CD8-positive, alpha-beta memory T cell (primary cell): ENCODE measurements at regions not wholly inside any gene's neighbourhood (a gene's known extent, or its start where the extent isn't known, plus 50 kb on each side); places are given as distances from the start of the nearest gene placed in this dataset.
A peak's percentile ranks its signal among the peaks of the same experiment; 100 is the strongest.

Source experiments
- CTCF ChIA-PET: fragments of 350-600 bp; sonication (Branson Sonifier 250); formaldehyde crosslinking; loops from one replicate; lab custom pipeline; 2021; ENCODE audit warnings: antibody characterized with exemption; lab: Charles Lee
- POLR2A ChIA-PET: fragments of 350-600 bp; sonication (Branson Sonifier 250); formaldehyde crosslinking; loops from one replicate; lab custom pipeline; 2021; ENCODE audit warnings: antibody characterized with exemption; lab: Charles Lee
- DNase-seq, 5 donors: peaks; one replicate each; pipeline versions ENCODE4 v3.0.0 to v3.0.0-alpha.2; 2020 to 2022; ENCODE audit warnings: mixed read lengths in 1 of 5
- H3K27ac ChIP-seq: one replicate; pipeline ENCODE4 v1.7.0; 2013; ENCODE audit warnings: low read depth, mild to moderate bottlenecking, low read length, moderate library complexity
- H3K27me3 ChIP-seq: 2 replicates; pipeline ENCODE4 v1.7.0; 2013; ENCODE audit warnings: low read length, mild to moderate bottlenecking; ENCODE audit not compliant: insufficient read depth, poor library complexity, severe bottlenecking
- H3K36me3 ChIP-seq: 2 replicates; pipeline ENCODE4 v1.7.0; 2013; ENCODE audit warnings: mild to moderate bottlenecking, low read length, moderate library complexity; ENCODE audit not compliant: insufficient read depth
- H3K4me1 ChIP-seq: 2 replicates; pipeline ENCODE4 v1.7.0; 2013; ENCODE audit warnings: mild to moderate bottlenecking, low read length, moderate library complexity; ENCODE audit not compliant: insufficient read depth
- H3K4me3 ChIP-seq: 2 replicates; pipeline ENCODE4 v1.7.0; 2013; ENCODE audit warnings: mild to moderate bottlenecking, low read length
- H3K9me3 ChIP-seq: 2 replicates; pipeline ENCODE4 v1.7.0; 2013; ENCODE audit warnings: mild to moderate bottlenecking, low read length
- H3K27ac Mint-ChIP-seq, 8 donors: one replicate each; pipeline ENCODE4 v1.8.0; 2020 to 2021; ENCODE audit warnings: mixed read lengths in 8 of 8, mild to moderate bottlenecking in 6 of 8, inconsistent platforms in 3 of 8, moderate library complexity in 3 of 8
- H3K27me3 Mint-ChIP-seq, 2 donors: one replicate each; pipeline ENCODE4 v1.8.0; 2020 to 2021; ENCODE audit warnings: mixed read lengths in 2 of 2, mild to moderate bottlenecking in 1 of 2, moderate library complexity in 1 of 2
- H3K36me3 Mint-ChIP-seq, 3 donors: one replicate each; pipeline ENCODE4 v1.8.0; 2020 to 2021; ENCODE audit warnings: mixed read lengths in 3 of 3, inconsistent platforms in 1 of 3, mild to moderate bottlenecking in 1 of 3
- H3K4me1 Mint-ChIP-seq, 3 donors: one replicate each; pipeline ENCODE4 v1.8.0; 2020 to 2021; ENCODE audit warnings: mixed read lengths in 3 of 3, inconsistent platforms in 1 of 3, mild to moderate bottlenecking in 1 of 3
- H3K4me3 Mint-ChIP-seq, 7 donors: one replicate each; pipeline ENCODE4 v1.8.0; 2020 to 2021; ENCODE audit warnings: mixed read lengths in 7 of 7, mild to moderate bottlenecking in 6 of 7, moderate library complexity in 4 of 7, inconsistent platforms in 2 of 7
- H3K9me3 Mint-ChIP-seq, 5 donors: one replicate each; pipeline ENCODE4 v1.8.0; 2020 to 2022; ENCODE audit warnings: mixed read lengths in 5 of 5, mild to moderate bottlenecking in 3 of 5, moderate library complexity in 2 of 5, inconsistent platforms in 1 of 5

DNA sequence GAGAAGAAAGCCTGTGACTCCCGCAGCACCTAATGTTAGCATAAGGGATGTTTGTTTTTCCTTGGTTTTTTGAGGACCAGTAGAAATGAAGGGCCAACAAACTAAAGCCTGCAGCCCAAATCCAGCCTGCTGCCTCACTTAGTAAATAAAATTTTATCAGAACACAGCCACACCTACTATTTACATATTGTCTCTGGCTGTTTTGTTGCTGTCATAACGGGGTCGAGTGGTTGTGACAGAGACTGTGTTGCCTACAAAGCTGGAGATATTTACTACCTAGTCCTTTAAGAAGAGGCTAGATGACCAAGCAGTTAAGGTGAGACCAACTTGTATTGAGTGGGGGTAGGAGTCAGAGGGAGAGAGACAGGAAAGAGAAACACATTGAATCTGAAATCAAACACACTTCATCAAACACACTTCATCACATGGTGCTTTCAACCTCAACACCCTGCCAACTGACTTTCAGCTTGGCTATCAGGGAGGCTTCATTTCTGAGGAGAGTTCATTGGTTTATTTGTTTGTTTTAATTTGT lies 546.3 kb upstream of the CDH11 start:
- no peak overlapping the region for H3K27ac ChIP-seq
- DNase-seq, result no peak
- H3K9me3 Mint-ChIP-seq, result peaks cover 3 to 30% (median 12%) of the 10 kb centered on the region in 5 donors
- H3K4me1 ChIP-seq, result no peaks in the 10 kb centered on the region
- no peak overlapping the region for H3K4me3 ChIP-seq
- ChIA-PET CTCF (no interaction called here), POLR2A (no interaction called here)
- no peaks in the 10 kb centered on the region for H3K36me3 Mint-ChIP-seq
- H3K27me3 ChIP-seq, result no peaks in the 10 kb centered on the region
- H3K4me3 Mint-ChIP-seq, result no peak overlapping the region
- H3K36me3 ChIP-seq, result no peaks in the 10 kb centered on the region
- H3K27me3 Mint-ChIP-seq, result peaks cover 0 to 1% of the 10 kb centered on the region in 2 donors
- H3K4me1 Mint-ChIP-seq, result no peaks in the 10 kb centered on the region
- no peak overlapping the region for H3K27ac Mint-ChIP-seq
- no peaks in the 10 kb centered on the region for H3K9me3 ChIP-seq

DNA sequence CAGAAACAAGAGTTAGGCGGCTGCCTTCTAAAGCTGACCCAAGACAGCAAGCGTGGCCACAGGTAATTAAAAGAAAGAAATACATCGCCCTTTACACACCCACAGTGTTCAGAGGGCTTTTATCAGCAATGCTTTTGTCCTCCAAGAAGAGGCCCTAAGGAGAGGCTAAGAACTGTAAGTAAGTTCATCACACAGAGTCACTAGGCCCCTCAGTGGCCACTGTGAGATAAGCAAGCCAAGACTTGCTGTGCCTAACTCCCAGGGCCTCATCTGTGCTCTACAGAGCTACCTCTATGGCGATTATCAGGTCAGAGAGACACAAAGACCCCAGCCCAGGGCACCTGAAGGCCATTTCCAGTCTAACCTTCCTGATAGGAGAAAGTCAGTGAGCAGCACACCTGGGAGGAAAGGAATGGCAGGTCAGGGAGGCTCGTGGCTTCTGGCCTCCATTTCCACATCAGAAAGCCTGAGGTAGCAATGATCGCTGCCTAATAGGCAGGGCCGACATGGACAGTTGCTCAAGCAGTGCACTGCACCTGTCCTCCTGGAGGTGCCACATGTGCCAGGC lies 545.2 kb upstream of the CDH11 start:
- peaks cover 3 to 30% (median 12%) of the 10 kb centered on the region in 5 donors for H3K9me3 Mint-ChIP-seq
- Histone ChIP-seq H3K27ac (no peak overlapping the region), H3K36me3 (no peaks in the 10 kb centered on the region), H3K4me3 (no peak overlapping the region), H3K4me1 (no peaks in the 10 kb centered on the region), H3K27me3 (no peaks in the 10 kb centered on the region), H3K9me3 (no peaks in the 10 kb centered on the region)
- POLR2A ChIA-PET, result no interaction called here
- no peak overlapping the region for H3K27ac Mint-ChIP-seq
- no peaks in the 10 kb centered on the region for H3K4me1 Mint-ChIP-seq
- CTCF ChIA-PET, result no interaction called here
- H3K36me3 Mint-ChIP-seq, result no peaks in the 10 kb centered on the region
- DNase-seq, result no peak
- H3K27me3 Mint-ChIP-seq, result peaks cover 0 to 1% of the 10 kb centered on the region in 2 donors
- H3K4me3 Mint-ChIP-seq, result no peak overlapping the region

DNA sequence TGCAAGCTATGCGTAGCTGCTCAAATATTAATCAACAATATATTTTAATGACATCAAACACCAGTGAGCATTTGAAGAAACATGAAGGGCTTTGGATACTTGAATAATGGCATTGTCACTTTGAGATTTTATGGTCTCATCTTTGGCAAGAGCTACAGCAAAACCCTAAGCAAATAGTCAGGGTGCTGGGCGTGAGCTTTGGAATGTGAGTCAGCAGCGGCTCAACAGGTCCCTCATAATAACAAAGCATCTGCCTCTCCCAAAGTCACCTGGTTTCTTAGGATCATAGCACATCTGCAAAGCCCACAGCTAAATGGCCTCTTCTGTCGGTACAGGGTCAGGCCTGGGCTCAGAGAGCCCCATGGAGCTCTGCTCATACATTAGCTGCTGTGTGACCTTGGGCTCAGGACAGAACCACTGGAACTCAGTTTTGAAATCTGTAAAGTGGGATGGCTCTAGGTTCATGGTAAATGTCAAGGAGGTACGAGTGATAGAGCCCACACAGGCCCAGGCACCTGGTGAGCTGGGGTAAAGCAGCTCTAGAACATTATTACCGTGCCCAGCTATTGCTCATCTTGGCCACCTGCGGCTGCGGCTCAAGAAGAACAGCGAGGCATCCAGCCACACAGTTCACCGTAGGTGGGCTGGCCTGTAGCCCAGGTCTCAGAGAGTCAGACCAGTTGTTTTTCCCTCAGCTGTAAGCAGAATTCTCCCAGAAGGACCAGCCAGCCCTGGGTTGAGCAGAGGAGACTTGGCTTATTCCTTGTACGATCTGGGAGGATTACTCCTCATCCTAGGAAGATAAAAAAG lies 544.5 kb upstream of the CDH11 start:
- H3K27me3 Mint-ChIP-seq, result peaks cover 0 to 1% of the 10 kb centered on the region in 2 donors
- H3K4me3 Mint-ChIP-seq, result no peak overlapping the region
- H3K36me3 Mint-ChIP-seq, result no peaks in the 10 kb centered on the region
- Histone ChIP-seq H3K4me1 (no peaks in the 10 kb centered on the region), H3K27ac (no peak overlapping the region), H3K36me3 (no peaks in the 10 kb centered on the region), H3K4me3 (no peak overlapping the region), H3K9me3 (no peaks in the 10 kb centered on the region), H3K27me3 (no peaks in the 10 kb centered on the region)
- H3K4me1 Mint-ChIP-seq, result no peaks in the 10 kb centered on the region
- H3K27ac Mint-ChIP-seq, result no peak overlapping the region
- no peak for DNase-seq
- POLR2A ChIA-PET, result no interaction called here
- peaks cover 3 to 24% (median 12%) of the 10 kb centered on the region in 5 donors for H3K9me3 Mint-ChIP-seq
- CTCF ChIA-PET, result no interaction called here

DNA sequence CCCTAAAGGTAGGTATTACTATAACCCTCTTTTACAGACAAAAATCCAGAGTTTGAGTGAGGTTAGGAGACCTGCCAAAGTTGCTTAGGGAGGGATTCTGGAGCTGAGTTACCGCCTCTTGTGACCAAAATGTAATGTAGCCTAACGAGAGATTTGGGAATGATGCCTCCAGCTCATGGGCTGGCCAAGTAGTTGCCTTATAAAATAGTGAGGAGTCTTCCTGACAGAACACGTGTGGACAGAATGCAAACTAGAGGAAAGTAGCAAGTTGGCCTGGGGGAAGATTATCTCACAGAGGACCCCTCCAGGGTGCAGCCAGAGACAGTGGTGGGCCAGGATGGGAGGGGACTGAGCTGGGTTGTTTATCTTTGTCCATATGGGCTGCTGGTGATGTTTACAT lies 543.7 kb upstream of the CDH11 start:
- peaks cover 0 to 1% of the 10 kb centered on the region in 2 donors for H3K27me3 Mint-ChIP-seq
- DNase-seq, result no peak
- peaks cover 3 to 23% (median 15%) of the 10 kb centered on the region in 5 donors for H3K9me3 Mint-ChIP-seq
- no peaks in the 10 kb centered on the region for H3K36me3 Mint-ChIP-seq
- Histone ChIP-seq H3K27ac (no peak overlapping the region), H3K36me3 (no peaks in the 10 kb centered on the region), H3K4me1 (no peaks in the 10 kb centered on the region), H3K9me3 (no peaks in the 10 kb centered on the region), H3K27me3 (no peaks in the 10 kb centered on the region), H3K4me3 (no peak overlapping the region)
- no peaks in the 10 kb centered on the region for H3K4me1 Mint-ChIP-seq
- no peak overlapping the region for H3K4me3 Mint-ChIP-seq
- H3K27ac Mint-ChIP-seq, result no peak overlapping the region
- ChIA-PET CTCF (no interaction called here), POLR2A (no interaction called here)

DNA sequence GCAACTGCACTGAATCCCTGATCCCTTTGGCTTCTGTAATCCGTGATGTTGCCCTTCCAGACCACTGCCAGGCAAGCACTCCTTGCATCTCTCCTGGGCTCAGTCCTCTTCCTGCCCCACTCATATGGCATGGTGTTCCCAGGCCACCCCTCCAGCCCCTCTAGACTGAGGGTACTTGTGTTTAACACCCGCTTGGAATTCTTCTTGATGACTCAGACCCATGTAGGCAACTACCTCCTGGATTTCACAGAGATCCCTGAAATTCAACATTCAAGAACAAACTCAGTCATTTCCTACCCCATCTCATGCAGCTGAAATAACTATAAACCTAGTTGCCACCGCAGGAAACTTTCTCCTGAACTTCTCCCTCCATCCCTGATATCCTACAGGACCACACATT lies 541.9 kb upstream of the CDH11 start:
- Histone ChIP-seq H3K27ac (no peak overlapping the region), H3K4me1 (no peaks in the 10 kb centered on the region), H3K4me3 (no peak overlapping the region), H3K9me3 (no peaks in the 10 kb centered on the region), H3K27me3 (no peaks in the 10 kb centered on the region), H3K36me3 (no peaks in the 10 kb centered on the region)
- no peak for DNase-seq
- CTCF ChIA-PET, result no interaction called here
- POLR2A ChIA-PET, result no interaction called here
- H3K4me1 Mint-ChIP-seq, result no peaks in the 10 kb centered on the region
- peaks cover 3 to 23% (median 15%) of the 10 kb centered on the region in 5 donors for H3K9me3 Mint-ChIP-seq
- no peaks in the 10 kb centered on the region for H3K36me3 Mint-ChIP-seq
- H3K4me3 Mint-ChIP-seq, result no peak overlapping the region
- peak overlapping the region in 1 of 8 donors; percentile 66 for H3K27ac Mint-ChIP-seq
- H3K27me3 Mint-ChIP-seq, result peaks cover 0 to 1% of the 10 kb centered on the region in 2 donors

DNA sequence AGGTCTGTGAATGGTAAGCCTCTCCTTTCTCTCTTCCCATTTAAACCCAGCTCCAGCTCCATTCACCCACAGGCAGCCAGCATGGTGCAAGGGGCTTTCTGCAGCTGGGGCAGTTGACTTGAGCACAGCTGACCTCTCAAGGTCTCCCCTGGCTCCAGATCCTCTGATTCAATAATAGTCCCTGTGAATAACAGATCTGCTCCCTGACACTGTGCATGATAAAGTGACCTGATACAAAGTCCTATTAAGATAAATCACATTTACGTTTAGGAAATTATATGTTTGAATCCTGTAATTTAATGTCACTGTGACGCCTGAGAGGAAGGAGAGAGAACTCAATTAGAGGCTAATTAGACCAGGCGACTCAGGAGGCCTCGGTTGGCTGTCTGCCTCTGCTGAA lies 540.4 kb upstream of the CDH11 start:
- no peak overlapping the region for H3K27ac Mint-ChIP-seq
- peaks cover 0 to 1% of the 10 kb centered on the region in 2 donors for H3K27me3 Mint-ChIP-seq
- no peaks in the 10 kb centered on the region for H3K4me1 Mint-ChIP-seq
- H3K36me3 Mint-ChIP-seq, result no peaks in the 10 kb centered on the region
- no peaks in the 10 kb centered on the region for H3K9me3 ChIP-seq
- CTCF ChIA-PET, result no interaction called here
- no peaks in the 10 kb centered on the region for H3K4me1 ChIP-seq
- DNase-seq, result no peak
- H3K36me3 ChIP-seq, result no peaks in the 10 kb centered on the region
- POLR2A ChIA-PET, result no interaction called here
- H3K27ac ChIP-seq, result no peak overlapping the region
- no peak overlapping the region for H3K4me3 Mint-ChIP-seq
- H3K27me3 ChIP-seq, result no peaks in the 10 kb centered on the region
- H3K4me3 ChIP-seq, result no peak overlapping the region
- H3K9me3 Mint-ChIP-seq, result peaks cover 3 to 20% (median 15%) of the 10 kb centered on the region in 5 donors

DNA sequence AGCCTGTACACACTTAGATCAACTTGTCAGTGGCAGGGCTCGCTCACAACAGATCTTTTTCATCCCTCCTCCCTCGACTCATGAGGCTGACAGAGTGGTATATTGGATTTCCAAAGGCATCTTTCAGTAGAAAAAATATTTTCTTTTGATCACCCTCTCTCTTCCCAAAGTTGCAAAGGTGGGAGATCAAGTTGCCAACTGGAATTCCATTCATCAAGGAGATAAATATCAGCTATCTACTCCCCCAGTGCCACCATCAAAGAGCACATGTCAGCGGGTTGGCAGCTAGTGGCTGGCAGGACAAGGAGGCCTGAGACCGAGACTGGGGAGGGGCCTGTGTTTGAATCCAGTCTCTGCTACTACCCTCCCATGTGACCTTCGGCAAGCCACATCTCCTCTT lies 539.7 kb upstream of the CDH11 start:
- H3K4me3 Mint-ChIP-seq, result no peak overlapping the region
- H3K9me3 ChIP-seq, result no peaks in the 10 kb centered on the region
- CTCF ChIA-PET, result no interaction called here
- no peak for DNase-seq
- H3K27me3 ChIP-seq, result no peaks in the 10 kb centered on the region
- POLR2A ChIA-PET, result no interaction called here
- no peak overlapping the region for H3K27ac Mint-ChIP-seq
- peaks cover 3 to 20% (median 15%) of the 10 kb centered on the region in 5 donors for H3K9me3 Mint-ChIP-seq
- peaks cover 0 to 1% of the 10 kb centered on the region in 2 donors for H3K27me3 Mint-ChIP-seq
- H3K36me3 ChIP-seq, result no peaks in the 10 kb centered on the region
- no peaks in the 10 kb centered on the region for H3K4me1 Mint-ChIP-seq
- no peak overlapping the region for H3K4me3 ChIP-seq
- no peaks in the 10 kb centered on the region for H3K36me3 Mint-ChIP-seq
- H3K27ac ChIP-seq, result no peak overlapping the region
- no peaks in the 10 kb centered on the region for H3K4me1 ChIP-seq

DNA sequence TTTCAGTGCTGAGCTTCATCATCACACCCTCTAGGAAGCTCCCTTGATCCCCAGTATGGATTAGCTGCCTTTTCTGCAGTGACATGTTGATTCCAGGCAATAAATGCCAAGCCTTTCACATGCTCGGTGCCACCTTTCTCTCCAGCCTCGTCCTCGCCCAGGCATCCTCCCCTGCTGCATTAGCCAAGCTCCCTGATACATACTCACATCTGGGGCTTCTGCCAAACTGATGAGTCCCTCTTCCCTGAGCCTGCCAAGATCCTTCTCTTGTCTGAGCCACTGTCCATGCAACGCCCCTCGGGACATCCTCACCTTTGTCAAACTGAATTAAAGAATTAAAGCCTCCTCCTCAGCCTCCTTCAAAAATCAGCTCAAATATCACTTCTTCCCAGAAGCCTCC lies 538.5 kb upstream of the CDH11 start:
- Histone ChIP-seq H3K9me3 (no peaks in the 10 kb centered on the region), H3K4me3 (no peak overlapping the region), H3K36me3 (no peaks in the 10 kb centered on the region), H3K27ac (no peak overlapping the region), H3K4me1 (no peaks in the 10 kb centered on the region), H3K27me3 (no peaks in the 10 kb centered on the region)
- POLR2A ChIA-PET, result no interaction called here
- Mint-ChIP-seq H3K27me3 (peaks cover 0 to 1% of the 10 kb centered on the region in 2 donors), H3K4me3 (no peak overlapping the region), H3K4me1 (no peaks in the 10 kb centered on the region), H3K27ac (peak overlapping the region in 1 of 8 donors; percentile 55), H3K36me3 (no peaks in the 10 kb centered on the region), H3K9me3 (peaks cover 0 to 20% (median 15%) of the 10 kb centered on the region in 5 donors)
- CTCF ChIA-PET, result no interaction called here
- no peak for DNase-seq
